A549 (cell line): ENCODE measurements at regions not wholly inside any gene's neighbourhood (a gene's known extent, or its start where the extent isn't known, plus 50 kb on each side); places are given as distances from the start of the nearest gene placed in this dataset.

Experiments
- ATAC-seq, 2 experiments: fragments of 200-7000 bp in 1 of 2; fragments of >200 bp in 1 of 2; cut with Nextera tagmentation in 1 of 2; cut with Tn5 transposase in 1 of 2; 3 replicates each; pipeline versions ENCODE4 v1.8.0 to v1.9.1; 2018 to 2020; ENCODE audit warnings: mild to moderate bottlenecking in 1 of 2, moderate library complexity in 1 of 2
- CTCF ChIA-PET: fragments of 300-600 bp; sonication (Branson Sonifier 250); formaldehyde crosslinking; extraction: SDS; loops from one replicate; lab custom pipeline; 2021; ENCODE audit warnings: antibody characterized with exemption, inconsistent platforms; lab: Yijun Ruan, JAX
- POLR2A ChIA-PET: fragments of 350-600 bp; formaldehyde crosslinking; extraction: SDS; loops from one replicate; lab custom pipeline; 2021; ENCODE audit warnings: antibody characterized with exemption, inconsistent platforms; lab: Yijun Ruan, JAX
- DNase-seq, 2 experiments: peaks; one replicate each; pipeline versions ENCODE4 v3.0.0 to v3.0.0-alpha.2; 2011 to 2016; ENCODE audit warnings: low read depth in 1 of 2, low spot score in 1 of 2
- FAIRE-seq: peaks from 2 replicates; lab custom pipeline; 2011; peaks lifted over from hg19 to GRCh38; lab: Jason Lieb, UNC
- H3K27ac ChIP-seq, 2 experiments: fragments of >200 bp; sonication (Bioruptor Twin); formaldehyde crosslinking; 3 replicates each; pipeline ENCODE4 v1.5.1; 2016 to 2017
- H3K4me1 ChIP-seq: fragments of >200 bp; sonication (Bioruptor Twin); formaldehyde crosslinking; 3 replicates; pipeline ENCODE4 v1.6.1; 2016
- H3K4me2 ChIP-seq: fragments of >200 bp; sonication (Bioruptor Twin); formaldehyde crosslinking; 3 replicates; pipeline ENCODE4 v1.6.1; 2016
- H3K4me3 ChIP-seq: fragments of >200 bp; sonication (Bioruptor Twin); formaldehyde crosslinking; 3 replicates; pipeline ENCODE4 v1.5.1; 2016
- H3K9me3 ChIP-seq: fragments of >200 bp; sonication (Bioruptor Twin); formaldehyde crosslinking; 3 replicates; pipeline ENCODE4 v1.6.1; 2016
- EHF ChIP-seq: fragments of 250-450 bp; sonication (Bioruptor Pico); IDR thresholded peaks from 2 replicates; pipeline ENCODE4 v1.5.0; 2020; ENCODE audit warnings: mild to moderate bottlenecking
- EP300 ChIP-seq, 2 experiments: fragments of >200 bp; sonication (Bioruptor Twin); formaldehyde crosslinking; IDR thresholded peaks; 2 replicates in 1 of 2; 3 replicates in 1 of 2; pipeline ENCODE4 v1.6.1; 2016 to 2017
- FOSB ChIP-seq: fragments of 250-450 bp; sonication (Bioruptor Pico); IDR thresholded peaks from 2 replicates; pipeline ENCODE4 v1.5.0; 2020; ENCODE audit warnings: mild to moderate bottlenecking, moderate library complexity
- FOSL2 ChIP-seq, 2 experiments: fragments of 450-650 bp in 1 of 2; fragments of >200 bp in 1 of 2; sonication (Bioruptor Twin) in 1 of 2; formaldehyde crosslinking; IDR thresholded peaks; 2 replicates each; pipeline versions ENCODE4 v1.5.0 to v1.6.1; 2016 to 2020; ENCODE audit warnings: mild to moderate bottlenecking in 1 of 2, moderate library complexity in 1 of 2
- HEYL ChIP-seq: fragments of 250-450 bp; sonication (Bioruptor Pico); IDR thresholded peaks from 2 replicates; pipeline ENCODE4 v1.8.0; 2021; ENCODE audit warnings: mild to moderate bottlenecking, moderate library complexity
- HOXA7 ChIP-seq: fragments of 250-450 bp; sonication (Bioruptor Pico); IDR thresholded peaks from 2 replicates; pipeline ENCODE4 v1.5.0; 2020; ENCODE audit warnings: mild to moderate bottlenecking, moderate library complexity
- HOXB13 ChIP-seq: fragments of 250-450 bp; sonication (Bioruptor Pico); IDR thresholded peaks from 2 replicates; pipeline ENCODE4 v1.5.0; 2020; ENCODE audit warnings: low read depth, mild to moderate bottlenecking, moderate library complexity
- JUN ChIP-seq, 2 experiments: fragments of >200 bp; sonication (Bioruptor Twin); formaldehyde crosslinking; IDR thresholded peaks; 2 replicates in 1 of 2; 3 replicates in 1 of 2; pipeline ENCODE4 v1.6.1; 2016 to 2017
- KDM1A ChIP-seq: fragments of 200-600 bp; sonication (generic); IDR thresholded peaks from 2 replicates; pipeline ENCODE4 v1.6.1; 2016; ENCODE audit warnings: low read depth, mild to moderate bottlenecking
- MYC ChIP-seq: IDR thresholded peaks from 2 replicates; pipeline ENCODE4 v1.6.1; 2012; ENCODE audit warnings: mild to moderate bottlenecking, inconsistent platforms, low read length, improper control_type of control experiment, borderline replicate concordance
- NPAS2 ChIP-seq: fragments of 250-450 bp; sonication (Bioruptor Pico); IDR thresholded peaks from 2 replicates; pipeline ENCODE4 v1.8.0; 2022; ENCODE audit warnings: mild to moderate bottlenecking, moderate library complexity, borderline replicate concordance
- NR3C1 ChIP-seq: fragments of >200 bp; sonication (Bioruptor Twin); formaldehyde crosslinking; IDR thresholded peaks from 3 replicates; pipeline ENCODE4 v1.6.1; 2017
- SMC3 ChIP-seq: fragments of >200 bp; sonication (Bioruptor Twin); formaldehyde crosslinking; IDR thresholded peaks from 3 replicates; pipeline ENCODE4 v1.6.1; 2018; ENCODE audit warnings: inconsistent platforms
- SREBF2 ChIP-seq: fragments of 450-650 bp; IDR thresholded peaks from 2 replicates; pipeline ENCODE4 v1.6.1; 2014; ENCODE audit warnings: mild to moderate bottlenecking, moderate library complexity
- TFCP2L1 ChIP-seq: fragments of 250-450 bp; sonication (Bioruptor Pico); IDR thresholded peaks from 2 replicates; pipeline ENCODE4 v1.5.0; 2021; ENCODE audit warnings: mild to moderate bottlenecking
- ZNF302 ChIP-seq: fragments of 250-450 bp; sonication (Bioruptor Pico); IDR thresholded peaks from 2 replicates; pipeline ENCODE4 v1.9.0; 2021; ENCODE audit warnings: inconsistent platforms, mild to moderate bottlenecking, moderate library complexity
- ZSCAN20 ChIP-seq: fragments of 250-450 bp; sonication (Bioruptor Pico); IDR thresholded peaks from 2 replicates; pipeline ENCODE4 v1.8.0; 2022; ENCODE audit warnings: mild to moderate bottlenecking, moderate library complexity
- WGBS: methylation state at CpG from one replicate; pipeline ENCODE4 v1.1.6; 2017; ENCODE audit errors: missing lambda C conversion rate; 5-methylcytosine and 5-hydroxymethylcytosine counted together
- TF ChIP-seq, protein P1 (sequence below): fragments of 200-600 bp; sonication (generic); IDR thresholded peaks from 2 replicates; pipeline ENCODE4 v1.6.1; 2016; ENCODE audit warnings: antibody characterized with exemption, mild to moderate bottlenecking, moderate library complexity
- TF ChIP-seq, protein P2 (sequence below): fragments of >200 bp; sonication (Bioruptor Twin); formaldehyde crosslinking; IDR thresholded peaks from 2 replicates; pipeline ENCODE4 v1.6.1; 2016
- TF ChIP-seq, protein P3 (sequence below): fragments of 250-450 bp; sonication (Bioruptor Pico); IDR thresholded peaks from 2 replicates; pipeline ENCODE4 v1.5.0; 2021; ENCODE audit warnings: mild to moderate bottlenecking, moderate library complexity, borderline replicate concordance

DNA sequence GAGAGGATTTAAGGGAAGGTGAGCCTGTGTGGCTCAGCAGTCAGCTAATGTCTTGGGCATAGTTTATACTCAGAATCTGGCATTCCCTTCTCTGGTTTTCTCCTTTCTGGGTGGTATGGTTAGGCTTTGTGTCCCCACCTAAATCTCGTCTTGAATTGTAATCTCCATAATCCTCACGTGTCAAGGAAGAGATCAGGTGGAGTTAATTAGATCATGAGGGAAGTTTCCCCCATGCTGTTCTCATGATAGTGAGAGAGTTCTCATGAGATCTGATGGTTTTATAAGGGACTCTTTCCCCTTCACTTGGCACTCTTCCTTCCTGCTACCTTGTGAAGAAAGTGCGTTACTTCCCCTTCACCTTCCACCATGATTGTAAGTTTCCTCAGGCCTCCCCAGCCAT, 169.8 kb upstream of the PELI2 start:
- WGBS, result 78% methylated on average over 3 of the region's 3 CpGs
- POLR2A ChIA-PET, result no interaction called here
- DNase-seq (no peak), FAIRE-seq (no peak), ATAC-seq (no peak)
- H3K4me1 ChIP-seq, result no peaks in the 10 kb centered on the region
- no peaks in the 10 kb centered on the region for H3K9me3 ChIP-seq
- H3K4me2 ChIP-seq, result no peak overlapping the region
- no peak for TF ChIP-seq HEYL (CRISPR knock-in tag)
- no peak for TF ChIP-seq NPAS2 (CRISPR knock-in tag)
- TF ChIP-seq HOXB13 (CRISPR knock-in tag), result no peak
- no peak overlapping the region for H3K27ac ChIP-seq
- CTCF ChIA-PET, result no interaction called here
- H3K4me3 ChIP-seq, result no peak overlapping the region

DNA sequence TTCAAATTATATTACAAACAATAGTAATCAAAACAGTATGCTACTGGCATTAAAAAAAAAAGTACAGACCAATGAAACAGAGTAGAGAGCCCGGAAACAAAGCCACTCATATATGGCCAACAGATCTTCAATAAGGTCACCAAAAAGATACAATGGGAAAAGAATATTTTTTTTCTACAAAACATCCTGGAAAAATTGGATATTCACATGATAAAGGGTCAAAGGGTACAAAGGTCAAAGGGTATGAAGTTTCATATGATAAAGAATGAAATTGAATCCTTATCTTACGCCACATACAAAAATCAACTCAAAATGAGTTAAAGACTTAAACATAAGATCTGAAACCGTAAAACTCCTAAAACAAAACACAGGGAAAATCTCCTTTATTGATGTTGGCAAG, 168.5 kb upstream of the PELI2 start:
- Histone ChIP-seq H3K27ac (no peak overlapping the region), H3K4me2 (no peak overlapping the region), H3K4me3 (no peak overlapping the region)
- DNase-seq, result no peak
- no peak for ATAC-seq
- CTCF ChIA-PET, result no interaction called here
- FAIRE-seq, result no peak
- 68% methylated on average over 3 of the region's 3 CpGs for WGBS
- TF ChIP-seq KDM1A (no peak), HOXB13 (CRISPR knock-in tag) (no peak), EHF (CRISPR knock-in tag) (no peak), FOSB (CRISPR knock-in tag) (no peak), ZNF302 (CRISPR knock-in tag) (no peak), NR3C1 (no peak), SMC3 (no peak), SREBF2 (no peak)
- TF ChIP-seq, protein P1, sequence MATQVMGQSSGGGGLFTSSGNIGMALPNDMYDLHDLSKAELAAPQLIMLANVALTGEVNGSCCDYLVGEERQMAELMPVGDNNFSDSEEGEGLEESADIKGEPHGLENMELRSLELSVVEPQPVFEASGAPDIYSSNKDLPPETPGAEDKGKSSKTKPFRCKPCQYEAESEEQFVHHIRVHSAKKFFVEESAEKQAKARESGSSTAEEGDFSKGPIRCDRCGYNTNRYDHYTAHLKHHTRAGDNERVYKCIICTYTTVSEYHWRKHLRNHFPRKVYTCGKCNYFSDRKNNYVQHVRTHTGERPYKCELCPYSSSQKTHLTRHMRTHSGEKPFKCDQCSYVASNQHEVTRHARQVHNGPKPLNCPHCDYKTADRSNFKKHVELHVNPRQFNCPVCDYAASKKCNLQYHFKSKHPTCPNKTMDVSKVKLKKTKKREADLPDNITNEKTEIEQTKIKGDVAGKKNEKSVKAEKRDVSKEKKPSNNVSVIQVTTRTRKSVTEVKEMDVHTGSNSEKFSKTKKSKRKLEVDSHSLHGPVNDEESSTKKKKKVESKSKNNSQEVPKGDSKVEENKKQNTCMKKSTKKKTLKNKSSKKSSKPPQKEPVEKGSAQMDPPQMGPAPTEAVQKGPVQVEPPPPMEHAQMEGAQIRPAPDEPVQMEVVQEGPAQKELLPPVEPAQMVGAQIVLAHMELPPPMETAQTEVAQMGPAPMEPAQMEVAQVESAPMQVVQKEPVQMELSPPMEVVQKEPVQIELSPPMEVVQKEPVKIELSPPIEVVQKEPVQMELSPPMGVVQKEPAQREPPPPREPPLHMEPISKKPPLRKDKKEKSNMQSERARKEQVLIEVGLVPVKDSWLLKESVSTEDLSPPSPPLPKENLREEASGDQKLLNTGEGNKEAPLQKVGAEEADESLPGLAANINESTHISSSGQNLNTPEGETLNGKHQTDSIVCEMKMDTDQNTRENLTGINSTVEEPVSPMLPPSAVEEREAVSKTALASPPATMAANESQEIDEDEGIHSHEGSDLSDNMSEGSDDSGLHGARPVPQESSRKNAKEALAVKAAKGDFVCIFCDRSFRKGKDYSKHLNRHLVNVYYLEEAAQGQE, result no peak
- TF ChIP-seq, protein P2, sequence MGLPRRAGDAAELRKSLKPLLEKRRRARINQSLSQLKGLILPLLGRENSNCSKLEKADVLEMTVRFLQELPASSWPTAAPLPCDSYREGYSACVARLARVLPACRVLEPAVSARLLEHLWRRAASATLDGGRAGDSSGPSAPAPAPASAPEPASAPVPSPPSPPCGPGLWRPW, result no peak
- TF ChIP-seq, all 56 proteins: peak for 0
- Histone ChIP-seq H3K9me3 (no peaks in the 10 kb centered on the region), H3K4me1 (no peaks in the 10 kb centered on the region)
- POLR2A ChIA-PET, result no interaction called here

DNA sequence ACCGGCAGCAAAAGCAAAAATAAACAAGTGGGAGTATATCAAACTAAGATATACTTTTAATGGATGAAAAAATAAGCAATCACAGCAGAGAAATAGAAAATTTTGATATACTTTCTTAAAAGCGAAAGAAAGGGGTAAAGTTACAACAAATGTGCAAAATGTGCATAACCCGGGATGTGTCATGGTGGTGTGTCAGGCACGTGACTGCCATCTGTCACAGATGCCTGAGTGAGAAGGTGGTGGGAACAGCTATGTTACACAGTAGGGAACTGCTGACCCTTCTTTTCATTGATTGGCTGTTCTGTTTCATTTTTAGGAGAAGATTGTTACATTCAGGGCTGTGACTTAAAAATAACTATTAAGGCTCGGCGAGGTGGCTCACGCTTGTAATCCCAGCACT, 168.1 kb upstream of the PELI2 start:
- TF ChIP-seq ZSCAN20 (CRISPR knock-in tag), result no peak
- TF ChIP-seq EP300 (IDR thresholded peaks at IDR 0.05), result no peak
- no peak for TF ChIP-seq FOSL2 (IDR thresholded peaks at IDR 0.05)
- no peak for TF ChIP-seq FOSL2 (CRISPR knock-in tag; IDR thresholded peaks at IDR 0.05)
- no peak for TF ChIP-seq TFCP2L1 (CRISPR knock-in tag)
- no peak for TF ChIP-seq SREBF2
- no peak for TF ChIP-seq HOXA7 (CRISPR knock-in tag)
- TF ChIP-seq JUN (IDR thresholded peaks at IDR 0.05), result no peak
- no peak for TF ChIP-seq MYC
- TF ChIP-seq, protein P3, sequence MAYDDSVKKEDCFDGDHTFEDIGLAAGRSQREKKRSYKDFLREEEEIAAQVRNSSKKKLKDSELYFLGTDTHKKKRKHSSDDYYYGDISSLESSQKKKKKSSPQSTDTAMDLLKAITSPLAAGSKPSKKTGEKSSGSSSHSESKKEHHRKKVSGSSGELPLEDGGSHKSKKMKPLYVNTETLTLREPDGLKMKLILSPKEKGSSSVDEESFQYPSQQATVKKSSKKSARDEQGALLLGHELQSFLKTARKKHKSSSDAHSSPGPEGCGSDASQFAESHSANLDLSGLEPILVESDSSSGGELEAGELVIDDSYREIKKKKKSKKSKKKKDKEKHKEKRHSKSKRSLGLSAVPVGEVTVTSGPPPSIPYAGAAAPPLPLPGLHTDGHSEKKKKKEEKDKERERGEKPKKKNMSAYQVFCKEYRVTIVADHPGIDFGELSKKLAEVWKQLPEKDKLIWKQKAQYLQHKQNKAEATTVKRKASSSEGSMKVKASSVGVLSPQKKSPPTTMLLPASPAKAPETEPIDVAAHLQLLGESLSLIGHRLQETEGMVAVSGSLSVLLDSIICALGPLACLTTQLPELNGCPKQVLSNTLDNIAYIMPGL (CRISPR knock-in tag), result no peak
- TF ChIP-seq, all 56 proteins: peak for 0
- no peak overlapping the region for H3K27ac ChIP-seq
- H3K4me3 ChIP-seq, result no peak overlapping the region
- 87% methylated on average over 7 of the region's 7 CpGs for WGBS
- ATAC-seq, result no peak
- POLR2A ChIA-PET, result no interaction called here
- H3K4me1 ChIP-seq, result no peaks in the 10 kb centered on the region
- H3K9me3 ChIP-seq, result no peaks in the 10 kb centered on the region
- no peak for DNase-seq
- no peak for FAIRE-seq
- no peak overlapping the region for H3K4me2 ChIP-seq
- CTCF ChIA-PET, result no interaction called here
